Brain pericyte (primary cell): ENCODE measurements at regions not wholly inside any gene's neighbourhood (a gene's known extent, or its start where the extent isn't known, plus 50 kb on each side); places are given as distances from the start of the nearest gene placed in this dataset.

Source experiments
- DNase-seq: peaks from one replicate; pipeline ENCODE4 v3.0.0-alpha.2; 2012; ENCODE audit warnings: low read depth, low spot score

DNA sequence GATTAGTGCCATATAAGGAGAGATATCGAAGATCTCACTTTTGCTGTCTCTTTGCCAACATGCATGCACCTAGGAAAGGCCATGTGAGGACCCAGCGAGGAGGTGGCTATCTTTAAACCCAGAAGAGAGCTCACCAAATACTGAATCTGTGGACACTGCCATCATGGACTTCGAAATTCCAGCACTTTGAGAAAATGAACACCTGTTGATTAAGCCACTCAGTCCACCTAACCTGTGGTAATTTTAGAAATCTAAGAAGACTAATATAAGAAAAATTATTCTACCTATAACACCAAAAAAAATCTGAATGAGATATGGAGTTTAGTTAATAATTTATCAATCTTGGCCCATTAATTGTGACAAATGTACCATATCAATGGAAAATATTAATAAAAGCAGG is 193.6 kb upstream of the CARD18 start:
- DNase-seq = no peak

DNA sequence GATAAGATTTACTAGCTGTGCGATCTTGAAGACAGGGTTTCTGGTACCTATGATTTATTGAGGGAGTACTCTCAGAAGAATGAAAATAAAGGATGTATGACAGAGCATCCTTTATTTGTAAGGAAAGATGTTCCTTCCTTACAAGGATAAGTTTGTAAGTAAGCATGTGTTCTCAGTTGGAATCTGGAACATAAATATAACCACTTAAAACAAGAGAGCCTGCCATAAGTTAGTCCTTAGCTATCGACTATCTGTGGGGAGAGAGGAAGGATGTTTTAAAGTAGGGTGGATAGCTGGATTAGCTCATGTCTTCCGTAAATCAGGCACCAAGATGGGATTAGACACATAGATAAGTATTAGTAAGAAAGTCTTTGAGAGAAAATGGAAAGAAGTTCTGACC is 192.6 kb upstream of the CARD18 start:
- DNase-seq = no peak

DNA sequence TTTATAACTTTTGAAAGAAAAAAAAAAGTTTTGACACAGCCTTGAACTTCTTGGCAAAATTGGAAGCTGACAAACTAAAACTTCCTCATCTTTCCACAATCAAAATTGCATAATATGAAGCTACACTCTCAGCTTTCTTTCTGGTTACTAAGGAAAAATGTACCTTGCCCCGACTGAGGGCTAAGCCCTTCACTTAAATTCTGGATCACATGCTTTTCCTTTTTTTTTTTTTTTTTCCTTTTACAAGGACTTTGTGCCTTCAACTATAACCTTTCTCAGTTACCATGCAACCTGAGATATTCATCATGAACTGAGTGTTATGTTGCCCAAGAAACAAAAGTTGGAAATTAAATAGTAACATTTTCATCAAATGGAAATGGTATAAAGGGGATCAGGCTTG is 188.5 kb upstream of the CARD18 start:
- DNase-seq = no peak

DNA sequence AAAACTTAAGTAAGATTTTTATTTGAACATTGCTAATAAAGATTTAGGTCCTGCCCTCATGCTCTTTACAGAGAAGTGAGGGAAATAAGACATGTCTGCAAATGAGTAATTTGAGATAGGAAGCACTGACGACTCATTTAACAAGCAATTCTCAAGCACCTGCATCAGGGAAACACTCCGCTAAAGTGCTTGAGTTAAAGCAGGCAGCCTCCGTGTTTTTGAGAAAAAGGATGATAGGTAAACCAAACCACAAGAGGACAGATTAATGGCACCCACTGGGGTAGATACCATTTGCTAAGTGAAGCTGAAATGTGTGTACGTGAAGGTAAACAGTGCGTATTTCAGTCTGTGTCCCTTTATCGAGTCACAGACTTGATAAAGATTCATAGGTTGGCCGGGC is 184.6 kb upstream of the CARD18 start:
- no peak for DNase-seq

DNA sequence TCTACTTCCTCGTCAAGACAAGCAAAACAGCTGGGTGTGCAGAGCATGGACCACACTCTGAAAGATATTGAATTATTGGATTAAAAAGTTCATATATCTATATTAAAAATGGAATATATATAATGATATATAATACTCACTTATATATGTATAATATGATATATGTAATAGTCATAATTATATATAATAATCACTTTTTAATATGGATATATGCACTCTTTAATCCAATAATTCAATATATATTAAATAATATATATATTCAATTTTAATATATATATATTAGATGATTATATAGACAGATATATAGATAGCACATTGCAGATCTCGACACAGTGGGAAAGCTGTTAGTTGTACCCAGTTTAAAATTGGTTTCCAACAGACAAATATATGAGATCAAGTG is 182.1 kb upstream of the CARD18 start:
- no peak for DNase-seq

DNA sequence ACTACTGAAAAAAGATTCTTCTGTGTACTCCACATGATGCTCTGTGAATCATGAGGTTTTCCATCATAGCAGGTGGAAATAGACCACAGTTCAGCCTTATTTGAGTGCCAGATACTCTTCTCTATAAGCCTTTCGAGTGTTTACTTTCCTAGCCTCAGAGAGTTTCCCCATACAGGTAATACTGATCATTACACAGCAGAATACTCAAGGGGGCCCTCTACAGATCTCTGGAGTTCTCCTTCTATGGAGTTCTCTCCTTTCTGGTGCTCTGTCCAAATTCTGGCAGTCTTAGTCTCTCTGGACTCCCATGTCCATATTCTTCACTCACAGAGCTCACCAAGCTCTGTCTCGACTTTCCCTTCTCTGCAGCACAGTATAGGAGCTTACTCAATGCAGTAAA is 175.7 kb upstream of the CARD18 start:
- DNase-seq = no peak

DNA sequence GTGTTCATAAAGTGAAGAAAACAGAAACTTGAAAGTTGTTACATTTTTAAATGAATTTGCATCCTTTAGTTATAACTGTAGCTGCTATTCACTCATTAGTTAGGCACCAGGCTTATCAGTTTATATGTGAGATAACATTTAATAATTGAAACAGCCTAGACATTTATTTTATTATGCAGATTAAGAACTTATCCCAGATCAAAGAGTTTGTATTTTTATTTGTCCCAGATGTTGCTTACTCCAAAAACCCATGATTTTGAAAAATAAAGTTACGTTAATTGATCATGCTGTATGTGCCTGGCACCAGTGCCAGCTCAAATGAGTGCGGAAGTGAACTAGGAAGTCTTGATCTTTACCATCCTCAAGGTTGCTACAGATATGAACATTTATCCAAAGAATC is 172.7 kb upstream of the CARD18 start:
- no peak for DNase-seq

DNA sequence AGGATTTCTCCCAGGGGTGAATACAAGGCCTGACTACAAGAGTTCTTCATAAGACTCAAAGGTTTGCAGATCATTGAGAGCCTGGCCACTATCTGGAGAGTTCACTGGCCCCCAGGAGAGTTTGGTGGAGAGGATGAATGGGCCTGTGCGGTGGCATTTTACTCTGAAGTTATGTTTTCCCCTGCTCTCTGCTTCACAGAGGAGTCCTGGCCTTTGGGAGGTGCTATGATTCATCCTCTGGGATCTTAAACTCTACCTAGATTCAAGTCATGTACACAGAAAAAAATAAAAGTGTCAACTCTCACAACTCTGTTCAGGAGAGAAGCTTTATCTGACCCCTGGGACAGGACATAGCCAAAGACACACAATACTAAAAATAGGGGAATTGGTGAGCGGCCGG is 159.1 kb upstream of the CARD18 start:
- DNase-seq = no peak

DNA sequence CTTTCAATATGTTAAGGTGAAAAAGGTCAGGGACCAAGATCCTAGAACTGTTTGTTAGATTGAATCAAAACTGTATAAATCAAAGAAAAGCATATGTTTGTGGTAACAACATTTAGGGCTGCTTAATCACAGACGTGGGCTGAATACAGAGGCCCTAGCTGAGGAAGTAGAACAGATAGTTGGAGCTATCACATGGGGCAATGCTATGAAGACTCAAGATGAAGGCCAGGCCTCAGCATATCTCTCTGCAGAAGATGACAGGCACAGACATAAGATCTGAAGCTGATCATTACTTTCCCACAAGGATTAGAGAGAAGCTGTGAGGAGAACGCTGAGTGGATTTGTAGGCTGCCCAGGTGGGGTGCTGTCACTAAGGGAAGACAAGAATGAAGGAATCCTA is 158.6 kb upstream of the CARD18 start:
- DNase-seq = no peak

DNA sequence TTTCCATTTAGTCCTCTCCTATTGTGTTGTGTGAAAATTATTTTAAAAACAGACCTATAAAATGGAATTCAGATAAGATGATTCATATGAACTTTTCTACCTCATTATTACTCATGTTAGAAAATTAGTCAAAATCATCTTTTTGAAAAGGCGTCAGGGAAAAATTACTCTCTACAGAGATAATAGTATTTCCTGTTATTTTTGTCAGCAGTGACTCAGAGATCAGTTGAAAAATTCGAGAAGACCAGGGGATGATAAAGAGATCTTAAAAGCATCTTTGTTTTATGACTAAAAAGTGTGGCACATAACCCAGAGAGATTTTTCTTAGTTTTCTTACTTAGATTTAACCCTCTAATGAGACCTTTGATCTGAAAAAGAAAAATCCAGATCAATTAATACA is 157.9 kb upstream of the CARD18 start:
- no peak for DNase-seq

DNA sequence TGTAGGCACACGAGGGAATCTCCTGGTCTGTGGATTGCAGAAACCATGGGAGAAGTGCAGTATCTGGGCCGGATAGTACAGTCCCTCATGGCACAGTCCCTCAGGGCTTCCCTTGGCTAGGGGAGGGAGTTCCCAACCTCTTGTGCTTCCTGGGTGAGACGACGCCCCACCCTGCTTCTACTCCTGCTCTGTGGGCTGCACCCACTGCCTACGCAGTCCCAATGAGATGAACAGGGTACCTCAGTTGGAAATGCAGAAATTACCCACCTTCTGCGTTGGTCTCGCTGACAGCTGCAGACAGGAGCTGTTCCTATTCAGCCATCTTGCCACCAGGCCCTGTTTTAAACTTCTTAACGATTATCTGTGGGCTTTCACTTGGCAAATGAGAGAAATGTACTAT is 157.2 kb upstream of the CARD18 start:
- no peak for DNase-seq

DNA sequence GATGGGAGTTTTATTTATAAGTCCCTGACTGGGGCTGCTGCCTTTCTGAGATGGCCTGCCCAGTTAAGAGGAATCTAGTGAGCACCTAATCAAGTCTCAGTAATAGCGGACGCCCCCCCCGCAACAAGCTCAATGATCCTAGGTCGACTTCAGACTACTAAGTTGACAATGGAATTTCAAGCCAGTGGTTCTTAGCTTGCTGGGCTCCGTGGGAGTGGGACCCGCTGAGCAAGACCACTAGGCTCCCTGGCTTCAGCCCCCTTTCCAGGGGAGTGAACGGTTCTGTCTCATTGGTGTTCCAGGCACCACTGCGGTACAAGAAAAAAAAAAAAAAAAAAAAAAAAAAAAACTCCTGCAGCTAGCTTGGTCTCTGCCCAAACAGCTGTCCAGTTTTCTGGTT is 156.8 kb upstream of the CARD18 start:
- DNase-seq = no peak

DNA sequence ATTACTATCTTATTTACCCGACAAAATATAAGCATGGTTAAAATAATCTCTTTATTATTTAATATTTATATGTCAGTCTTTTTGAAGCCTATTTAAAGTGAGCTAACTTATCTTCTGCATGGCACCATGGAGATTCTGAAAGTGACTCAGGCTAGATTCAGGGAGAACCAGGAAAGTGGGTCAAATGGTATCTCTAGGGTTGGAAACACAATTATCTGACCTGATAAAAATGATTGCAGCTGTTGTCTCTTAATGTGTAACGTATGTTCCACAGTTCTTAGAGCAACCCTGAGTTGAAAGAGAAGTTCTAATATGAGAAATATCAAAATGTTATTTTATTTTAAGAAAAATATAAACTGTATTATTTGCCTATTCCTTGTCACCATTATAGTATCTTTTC is 143.1 kb upstream of the CARD18 start:
- no peak for DNase-seq

DNA sequence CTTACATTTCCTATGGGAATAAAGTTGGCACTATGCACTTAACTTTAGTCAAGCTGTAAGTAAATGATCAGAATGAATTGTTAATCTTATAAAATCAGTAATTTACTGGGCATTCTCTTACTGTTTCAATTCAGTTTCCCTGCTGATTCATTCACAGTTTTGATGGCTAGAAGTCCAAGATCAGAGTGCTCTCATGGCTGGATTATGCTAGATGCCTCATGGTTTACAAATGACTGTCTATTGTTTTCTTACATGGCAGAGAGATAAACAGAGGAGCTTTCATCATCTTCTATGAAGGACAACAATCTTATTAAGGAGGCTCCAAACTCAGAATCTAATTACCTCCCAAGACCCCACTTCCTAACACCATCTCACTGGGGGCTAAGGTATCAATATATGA is 135.1 kb upstream of the CARD18 start:
- DNase-seq = no peak

DNA sequence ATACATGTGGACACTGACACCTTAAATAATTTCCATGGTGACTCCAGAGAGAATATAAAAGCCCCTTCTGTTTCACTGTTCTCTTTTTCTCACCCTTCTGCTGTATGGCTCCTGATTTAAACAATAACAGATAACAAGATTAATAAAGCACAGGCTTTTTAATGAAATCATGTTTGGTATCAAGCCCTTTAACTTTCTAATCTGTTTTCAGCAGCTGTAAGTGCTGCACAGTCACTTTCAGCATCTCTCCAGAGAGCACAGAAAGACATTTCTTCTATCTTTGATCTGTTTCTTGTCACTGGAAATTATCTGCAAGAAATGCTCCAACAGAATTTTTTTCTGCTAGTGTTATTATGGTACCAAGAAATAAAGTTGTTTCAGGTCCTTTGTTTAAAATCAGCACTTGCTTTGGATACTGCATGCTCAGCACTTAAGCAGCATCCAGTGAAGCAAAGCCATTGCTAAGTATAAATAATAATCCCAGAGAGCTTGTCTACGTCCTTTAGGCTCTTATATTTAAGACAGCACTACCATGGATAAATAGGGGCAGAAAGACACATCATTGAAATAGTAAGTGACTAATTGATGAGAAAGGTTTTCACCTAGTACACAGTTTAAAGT is 134.2 kb upstream of the CARD18 start:
- DNase-seq = no peak

DNA sequence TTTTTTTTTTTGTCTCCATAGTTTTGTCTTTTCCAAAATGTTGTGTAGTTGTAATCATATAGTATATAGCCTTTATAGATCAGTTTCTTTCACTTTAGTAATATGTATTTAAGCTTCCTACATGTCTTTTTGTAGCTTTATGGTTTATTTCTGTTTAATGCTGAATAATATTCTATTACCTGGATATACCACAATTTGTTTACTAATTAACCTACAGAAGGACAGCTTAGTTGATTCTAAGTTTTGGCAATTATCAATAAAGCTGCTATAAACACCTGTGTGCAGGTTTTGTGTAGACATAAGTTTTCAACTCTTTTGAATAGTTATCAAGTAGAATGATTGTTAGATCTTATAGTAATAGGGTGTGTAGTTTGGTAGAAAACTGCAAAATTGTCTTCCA is 130.3 kb upstream of the CARD18 start:
- DNase-seq = no peak

DNA sequence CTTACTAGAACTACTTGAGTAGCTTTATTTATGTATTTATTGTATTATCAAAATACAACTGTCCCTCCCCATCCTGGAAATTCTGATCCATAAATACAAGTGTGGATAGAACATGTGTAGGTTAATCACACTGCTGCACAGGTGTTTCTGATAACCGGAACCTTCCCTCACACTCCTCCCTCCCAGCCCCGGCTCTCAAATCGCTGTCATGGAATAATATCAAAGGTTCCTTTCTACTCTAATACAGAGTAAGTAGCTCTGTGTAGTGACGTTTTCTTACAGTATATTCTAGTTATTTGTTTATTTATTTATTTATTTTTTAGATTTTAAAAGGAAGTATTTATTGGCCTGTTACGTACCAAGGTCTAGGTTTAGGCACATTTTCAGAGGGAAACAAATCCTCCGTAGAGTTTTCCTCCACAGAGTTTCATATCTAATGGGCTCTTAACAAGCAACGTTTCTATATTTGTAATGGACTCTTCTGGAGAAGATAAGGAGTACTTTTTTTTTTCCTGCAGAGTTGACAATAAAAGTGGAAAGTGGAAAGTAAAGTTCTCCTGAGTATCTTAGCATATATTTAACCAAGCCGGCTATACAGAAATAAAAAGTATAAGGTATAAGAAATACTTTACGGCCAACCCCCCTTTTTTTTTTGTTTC is 129.0 kb upstream of the CARD18 start:
- no peak for DNase-seq

DNA sequence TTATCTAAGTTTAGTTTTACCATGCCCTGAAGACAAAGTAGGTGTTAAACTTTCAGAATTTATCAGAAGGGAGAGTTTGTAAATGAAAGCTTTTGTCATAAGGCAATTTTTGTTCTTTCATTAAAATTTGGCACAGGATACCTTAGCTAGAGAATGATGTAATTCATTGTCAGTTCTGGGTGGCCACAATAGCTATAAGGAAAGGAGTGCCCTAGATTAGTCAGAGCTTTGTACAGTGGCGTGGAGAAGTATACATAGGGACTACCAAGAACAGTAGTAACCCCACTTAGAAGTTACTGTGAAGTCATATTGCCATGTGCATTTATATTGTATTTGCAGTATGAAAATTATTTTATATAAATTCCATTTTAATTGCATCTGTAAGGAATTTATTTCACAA is 126.3 kb upstream of the CARD18 start:
- no peak for DNase-seq

DNA sequence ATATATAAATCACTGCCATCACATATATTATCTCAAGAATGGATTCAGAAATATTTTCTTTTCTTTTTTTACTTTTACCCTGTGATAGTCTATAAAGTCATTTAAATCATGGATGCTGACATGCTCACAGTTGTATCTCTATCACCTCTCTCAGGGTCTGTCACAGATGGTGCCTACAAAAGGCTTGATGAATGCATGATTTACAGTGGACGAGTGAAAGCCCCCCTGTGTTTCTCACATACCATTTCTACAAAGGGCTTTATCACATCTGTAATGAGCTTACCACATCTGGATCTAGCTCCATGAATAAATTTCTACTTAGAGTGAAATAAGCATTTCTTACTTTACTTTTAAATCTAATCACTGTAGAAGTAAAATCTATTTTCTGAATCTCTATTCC is 121.4 kb upstream of the CARD18 start:
- DNase-seq = no peak

DNA sequence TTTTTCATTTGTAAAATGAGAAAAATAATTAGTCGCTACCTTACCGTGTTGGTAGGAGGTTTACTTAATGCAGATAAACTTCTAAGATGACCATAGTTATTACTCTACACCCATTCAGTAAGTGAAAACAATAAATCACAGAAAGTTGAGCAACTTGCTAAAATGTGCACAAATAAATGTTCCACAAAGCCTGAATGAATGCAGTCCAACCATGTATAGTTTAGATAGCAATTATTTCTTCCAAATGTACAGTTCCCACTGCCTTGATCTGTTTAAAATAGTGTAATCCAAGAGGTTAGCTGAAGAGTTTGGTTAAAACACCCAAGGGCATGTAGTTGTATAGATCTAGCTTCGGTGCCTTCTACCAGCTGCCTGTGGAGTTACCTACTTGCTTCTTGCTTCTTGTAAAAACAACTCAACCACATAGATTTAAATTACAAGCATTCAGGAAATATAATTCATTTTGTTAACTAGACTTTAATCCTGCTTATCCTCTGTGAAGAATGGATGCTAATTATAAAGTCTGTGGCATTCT is 106.3 kb upstream of the CARD18 start:
- no peak for DNase-seq

DNA sequence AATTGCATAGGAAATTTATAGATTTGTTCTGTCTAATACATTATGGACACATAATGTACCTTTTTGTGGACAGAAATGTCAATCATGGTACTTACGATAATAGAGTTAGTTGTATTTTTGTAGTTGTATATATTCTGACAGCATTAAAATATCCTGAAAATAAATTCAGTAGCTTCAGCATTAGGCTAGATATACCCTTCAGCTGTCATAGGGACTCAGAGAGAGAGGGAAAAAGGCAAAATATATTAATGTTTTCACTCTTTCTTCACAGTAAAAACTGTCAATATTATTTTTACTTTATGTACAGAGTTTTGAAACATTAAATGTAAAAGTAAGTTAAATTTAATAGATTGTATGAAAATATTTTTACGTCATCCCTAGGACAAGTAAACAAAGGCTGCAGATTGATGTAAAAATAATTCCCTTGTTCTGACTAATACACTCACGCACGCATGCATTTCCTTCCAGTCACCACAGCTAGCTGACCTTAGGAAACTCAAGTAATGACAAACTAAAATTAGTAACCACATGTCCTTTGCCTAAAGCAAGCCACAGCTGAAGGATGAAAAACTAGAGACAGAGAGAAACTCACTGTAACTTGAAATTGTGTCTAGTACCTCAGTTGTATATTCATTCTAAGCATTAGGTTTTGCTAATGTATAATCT is 104.7 kb upstream of the CARD18 start:
- DNase-seq = peak; percentile 77

DNA sequence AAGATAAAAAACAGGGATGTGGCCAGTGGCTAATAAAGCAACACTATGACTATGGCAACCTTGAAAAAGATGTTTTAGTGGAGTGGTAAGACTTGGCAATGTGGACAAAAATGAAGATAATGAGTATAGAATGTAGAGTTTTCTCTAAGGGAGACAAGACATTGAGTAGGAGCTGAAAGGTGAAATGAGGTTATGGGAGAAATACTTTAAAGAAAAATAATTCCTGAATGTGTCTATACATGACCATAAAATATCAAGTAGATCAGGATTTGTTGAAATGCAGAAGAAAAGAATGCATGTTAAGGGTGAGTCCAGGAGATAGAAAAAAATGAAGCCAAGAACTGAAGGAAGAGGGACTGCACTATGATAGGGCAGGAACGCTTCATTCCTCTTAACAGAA is 101.6 kb upstream of the CARD18 start:
- no peak for DNase-seq

DNA sequence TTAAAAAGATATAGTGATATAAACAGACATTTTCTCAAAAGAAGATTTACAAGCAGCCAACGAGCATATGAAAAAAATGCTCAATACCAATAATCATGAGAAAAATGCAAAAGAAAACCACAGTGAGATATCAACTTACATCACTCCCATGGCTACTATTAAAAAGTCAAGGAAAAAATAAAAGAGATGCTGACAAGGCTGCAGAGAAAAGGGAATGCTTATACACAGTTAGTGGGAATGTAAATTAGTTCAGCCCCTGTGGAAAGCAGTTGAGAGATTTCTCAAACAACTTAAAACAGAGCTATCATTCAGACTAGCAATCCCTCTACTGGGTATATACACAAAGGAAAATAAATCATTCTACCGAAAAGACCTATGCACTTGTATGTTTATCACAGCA is 97.1 kb upstream of the CARD18 start:
- DNase-seq = peak; percentile 45
